Suprapubic skin (tissue), 4 donors: ENCODE measurements at regions not wholly inside any gene's neighbourhood (a gene's known extent, or its start where the extent isn't known, plus 50 kb on each side); places are given as distances from the start of the nearest gene placed in this dataset.

ENCODE experiments used
- DNase-seq, 2 donors: peaks; one replicate each; pipeline ENCODE4 v3.0.0-alpha.2; 2019; ENCODE audit warnings: low spot score in 2 of 2
- H3K27ac ChIP-seq: fragments of 200-600 bp; sonication (generic); one replicate; pipeline ENCODE4 v1.5.1; 2019
- H3K27me3 ChIP-seq: fragments of 200-600 bp; sonication (generic); one replicate; pipeline ENCODE4 v1.5.1; 2019
- H3K36me3 ChIP-seq: fragments of 200-600 bp; sonication (generic); one replicate; pipeline ENCODE4 v1.5.1; 2019
- H3K4me1 ChIP-seq: fragments of 200-600 bp; sonication (generic); one replicate; pipeline ENCODE4 v1.5.1; 2019
- H3K4me3 ChIP-seq: fragments of 200-600 bp; sonication (generic); one replicate; pipeline ENCODE4 v1.5.1; 2019; ENCODE audit warnings: mild to moderate bottlenecking
- H3K9me3 ChIP-seq: fragments of 200-600 bp; sonication (generic); one replicate; pipeline ENCODE4 v1.5.1; 2019
- CTCF ChIP-seq, 2 donors: fragments of 200-600 bp in 1 of 2; fragments of 450-650 bp in 1 of 2; sonication (generic) in 1 of 2; IDR thresholded peaks; one replicate each; pipeline ENCODE4 v1.5.1; 2016 to 2019; ENCODE audit warnings: antibody characterized with exemption in 2 of 2, mild to moderate bottlenecking in 1 of 2, moderate library complexity in 1 of 2
- EP300 ChIP-seq: sonication (generic); formaldehyde crosslinking; IDR thresholded peaks from one replicate; pipeline ENCODE4 v1.6.1; 2017; ENCODE audit warnings: antibody characterized with exemption
- POLR2A ChIP-seq, 2 donors: fragments of 450-650 bp; IDR thresholded peaks; one replicate each; pipeline ENCODE4 v1.6.1; 2017; ENCODE audit warnings: antibody characterized with exemption in 2 of 2, mild to moderate bottlenecking in 2 of 2, moderate library complexity in 2 of 2
- POLR2AphosphoS5 ChIP-seq, 3 donors: sonication (generic); formaldehyde crosslinking; IDR thresholded peaks; one replicate each; pipeline ENCODE4 v1.6.1; 2017; ENCODE audit warnings: antibody characterized with exemption in 3 of 3
- WGBS: methylation state at CpG from one replicate; pipeline ENCODE4 v1.1.5; 2018; 5-methylcytosine and 5-hydroxymethylcytosine counted together

GRCh38 chr11:115065314-115065713, 387.0 kb downstream of the NXPE2 start:
- H3K36me3 ChIP-seq = no peaks in the 10 kb centered on the region
- no peaks in the 10 kb centered on the region for H3K4me1 ChIP-seq
- no peak for DNase-seq
- H3K9me3 ChIP-seq = peaks cover 5% of the 10 kb centered on the region
- no peak for TF ChIP-seq POLR2A (IDR thresholded peaks at IDR 0.05)
- TF ChIP-seq POLR2AphosphoS5 (IDR thresholded peaks at IDR 0.05) = no peak
- TF ChIP-seq EP300 = no peak
- no peak for TF ChIP-seq CTCF (IDR thresholded peaks at IDR 0.05)
- no peaks in the 10 kb centered on the region for H3K27me3 ChIP-seq
- WGBS = 91% methylated on average over 3 of the region's 3 CpGs
- no peak overlapping the region for H3K4me3 ChIP-seq
- no peak overlapping the region for H3K27ac ChIP-seq

- 82% methylated on average over 9 of the region's 9 CpGs for WGBS
- peaks cover 5% of the 10 kb centered on the region for H3K9me3 ChIP-seq
- H3K27ac ChIP-seq = no peak overlapping the region
- TF ChIP-seq EP300 (no peak), POLR2A (IDR thresholded peaks at IDR 0.05) (no peak), CTCF (IDR thresholded peaks at IDR 0.05) (no peak), POLR2AphosphoS5 (IDR thresholded peaks at IDR 0.05) (no peak)
- no peak overlapping the region for H3K4me3 ChIP-seq
- no peaks in the 10 kb centered on the region for H3K4me1 ChIP-seq
- no peak for DNase-seq
- no peaks in the 10 kb centered on the region for H3K36me3 ChIP-seq
- H3K27me3 ChIP-seq = no peaks in the 10 kb centered on the region
Observed at GRCh38 chr11:115065830-115066664, 387.7 kb downstream of the NXPE2 start.

GRCh38 chr11:115067471-115067870, 389.1 kb downstream of the NXPE2 start:
- H3K4me3 ChIP-seq = no peak overlapping the region
- H3K27me3 ChIP-seq = peaks cover 6% of the 10 kb centered on the region
- 47% methylated on average over 1 of the region's 1 CpG for WGBS
- no peak for TF ChIP-seq CTCF (IDR thresholded peaks at IDR 0.05)
- no peak for TF ChIP-seq POLR2AphosphoS5 (IDR thresholded peaks at IDR 0.05)
- TF ChIP-seq POLR2A (IDR thresholded peaks at IDR 0.05) = no peak
- TF ChIP-seq EP300 = no peak
- no peaks in the 10 kb centered on the region for H3K36me3 ChIP-seq
- no peak for DNase-seq
- peaks cover 5% of the 10 kb centered on the region for H3K9me3 ChIP-seq
- no peaks in the 10 kb centered on the region for H3K4me1 ChIP-seq
- no peak overlapping the region for H3K27ac ChIP-seq

- TF ChIP-seq EP300 (no peak), POLR2A (IDR thresholded peaks at IDR 0.05) (no peak), CTCF (IDR thresholded peaks at IDR 0.05) (no peak), POLR2AphosphoS5 (IDR thresholded peaks at IDR 0.05) (no peak)
- Histone ChIP-seq H3K36me3 (no peaks in the 10 kb centered on the region), H3K4me1 (no peaks in the 10 kb centered on the region), H3K27ac (no peak overlapping the region), H3K9me3 (peaks cover 5% of the 10 kb centered on the region), H3K27me3 (peaks cover 6% of the 10 kb centered on the region), H3K4me3 (no peak overlapping the region)
- WGBS = 58% methylated on average over 9 of the region's 9 CpGs
- DNase-seq = no peak
Observed at GRCh38 chr11:115067900-115068530, 389.7 kb downstream of the NXPE2 start.

- Histone ChIP-seq H3K27ac (no peak overlapping the region), H3K27me3 (peaks cover 6% of the 10 kb centered on the region), H3K4me1 (no peaks in the 10 kb centered on the region), H3K36me3 (no peaks in the 10 kb centered on the region), H3K4me3 (no peak overlapping the region), H3K9me3 (peaks cover 5% of the 10 kb centered on the region)
- 93% methylated on average over 6 of the region's 6 CpGs for WGBS
- DNase-seq = no peak
- TF ChIP-seq POLR2A (IDR thresholded peaks at IDR 0.05) (no peak), POLR2AphosphoS5 (IDR thresholded peaks at IDR 0.05) (no peak), EP300 (no peak), CTCF (IDR thresholded peaks at IDR 0.05) (no peak)
Observed at GRCh38 chr11:115069599-115069998, 391.3 kb downstream of the NXPE2 start.
